GM12878 (cell line): ENCODE measurements at regions not wholly inside any gene's neighbourhood (a gene's known extent, or its start where the extent isn't known, plus 50 kb on each side); places are given as distances from the start of the nearest gene placed in this dataset.

ENCODE experiments used
- CTCF ChIP-seq, 3 experiments: IDR thresholded peaks in 2 of 3; conservative IDR thresholded peaks in 1 of 3; 2 replicates each; pipeline ENCODE4 v1.5.1; 2011; ENCODE audit warnings: low read depth in 3 of 3, low read length in 3 of 3, mild to moderate bottlenecking in 3 of 3, control low read depth in 2 of 3, moderate library complexity in 2 of 3, inconsistent platforms in 1 of 3, mixed read lengths in 1 of 3; ENCODE audit not compliant: control insufficient read depth in 2 of 3, insufficient read depth in 1 of 3; ENCODE audit errors: extremely low read depth in 1 of 3
- TF ChIP-seq, protein P1 (sequence below): IDR thresholded peaks from 2 replicates; pipeline ENCODE4 v1.6.1; 2011; ENCODE audit warnings: borderline replicate concordance, low read depth, mild to moderate bottlenecking, moderate library complexity, mixed read lengths, low read length; ENCODE audit not compliant: insufficient read depth; ENCODE audit errors: extremely low read length

- TF ChIP-seq, protein P1, sequence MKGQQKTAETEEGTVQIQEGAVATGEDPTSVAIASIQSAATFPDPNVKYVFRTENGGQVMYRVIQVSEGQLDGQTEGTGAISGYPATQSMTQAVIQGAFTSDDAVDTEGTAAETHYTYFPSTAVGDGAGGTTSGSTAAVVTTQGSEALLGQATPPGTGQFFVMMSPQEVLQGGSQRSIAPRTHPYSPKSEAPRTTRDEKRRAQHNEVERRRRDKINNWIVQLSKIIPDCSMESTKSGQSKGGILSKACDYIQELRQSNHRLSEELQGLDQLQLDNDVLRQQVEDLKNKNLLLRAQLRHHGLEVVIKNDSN, result no peak
- no peak for TF ChIP-seq CTCF (IDR thresholded peaks at IDR 0.05 in 2 of 3, conservative IDR thresholded peaks at IDR 0.05 in 1 of 3; ENCODE audit: control insufficient read depth in 2 of 3, extremely low read depth in 1 of 3, insufficient read depth in 1 of 3, low read depth in 3 of 3, low read length in 3 of 3)
These were observed 102.1 kb upstream of the AKR1E2 start for GRCh38 chr10:4723860-4724259.
